ENCODE measurements at regions not wholly inside any gene's neighbourhood (a gene's known extent, or its start where the extent isn't known, plus 50 kb on each side); places are given as distances from the start of the nearest gene placed in this dataset.
A peak's percentile ranks its signal among the peaks of the same experiment; 100 is the strongest.

GRCh38 chr20:37643400-37643799, 50.4 kb upstream of the CTNNBL1 start:
- intact Hi-C loops (cut with micrococcal nuclease), result no loop called here
- DNase-seq (ENCODE audit: low spot score), result no peak
- Mint-ChIP-seq H3K9me3 (no peaks in the 10 kb centered on the region), H3K4me3 (no peak overlapping the region), H3K4me1 (ENCODE audit: low read depth) (no peaks in the 10 kb centered on the region), H3K36me3 (ENCODE audit: low read depth) (no peaks in the 10 kb centered on the region), H3K27ac (no peak overlapping the region), H3K27me3 (ENCODE audit: insufficient read depth) (peaks cover 17% of the 10 kb centered on the region)

GRCh38 chr20:37642246-37642645, 51.6 kb upstream of the CTNNBL1 start:
- Mint-ChIP-seq H3K36me3 (ENCODE audit: low read depth) (no peaks in the 10 kb centered on the region), H3K4me3 (no peak overlapping the region), H3K27me3 (ENCODE audit: insufficient read depth) (peaks cover 15% of the 10 kb centered on the region), H3K9me3 (no peaks in the 10 kb centered on the region), H3K4me1 (ENCODE audit: low read depth) (no peaks in the 10 kb centered on the region), H3K27ac (no peak overlapping the region)
- intact Hi-C loops (cut with micrococcal nuclease), result no loop called here
- no peak for DNase-seq (ENCODE audit: low spot score)

- no peak overlapping the region for H3K4me3 Mint-ChIP-seq
- peaks cover 15% of the 10 kb centered on the region for H3K27me3 Mint-ChIP-seq (ENCODE audit: insufficient read depth)
- peaks cover under 1% of the 10 kb centered on the region for H3K9me3 Mint-ChIP-seq
- H3K4me1 Mint-ChIP-seq (ENCODE audit: low read depth), result no peaks in the 10 kb centered on the region
- no peaks in the 10 kb centered on the region for H3K36me3 Mint-ChIP-seq (ENCODE audit: low read depth)
- H3K27ac Mint-ChIP-seq, result no peak overlapping the region
- intact Hi-C loops (cut with micrococcal nuclease), result no loop called here
- DNase-seq (ENCODE audit: low spot score), result no peak
Measured at GRCh38 chr20:37640600-37641561, 52.9 kb upstream of the CTNNBL1 start.

GRCh38 chr20:37638527-37638926, 55.3 kb upstream of the CTNNBL1 start:
- peaks cover 6% of the 10 kb centered on the region for H3K9me3 Mint-ChIP-seq
- H3K27me3 Mint-ChIP-seq (ENCODE audit: insufficient read depth), result peaks cover 15% of the 10 kb centered on the region
- H3K27ac Mint-ChIP-seq, result no peak overlapping the region
- H3K4me1 Mint-ChIP-seq (ENCODE audit: low read depth), result no peaks in the 10 kb centered on the region
- intact Hi-C loops (cut with micrococcal nuclease), result no loop called here
- H3K4me3 Mint-ChIP-seq, result no peak overlapping the region
- no peak for DNase-seq (ENCODE audit: low spot score)
- H3K36me3 Mint-ChIP-seq (ENCODE audit: low read depth), result no peaks in the 10 kb centered on the region

GRCh38 chr20:37636977-37637376, 56.9 kb upstream of the CTNNBL1 start:
- H3K4me1 Mint-ChIP-seq (ENCODE audit: low read depth), result no peaks in the 10 kb centered on the region
- no peak for DNase-seq (ENCODE audit: low spot score)
- no peaks in the 10 kb centered on the region for H3K36me3 Mint-ChIP-seq (ENCODE audit: low read depth)
- H3K27ac Mint-ChIP-seq, result no peak overlapping the region
- H3K4me3 Mint-ChIP-seq, result no peak overlapping the region
- H3K9me3 Mint-ChIP-seq, result peaks cover 6% of the 10 kb centered on the region
- peaks cover 11% of the 10 kb centered on the region for H3K27me3 Mint-ChIP-seq (ENCODE audit: insufficient read depth)
- intact Hi-C loops (cut with micrococcal nuclease), result no loop called here

- no peak overlapping the region for H3K4me3 Mint-ChIP-seq
- DNase-seq (ENCODE audit: low spot score), result no peak
- H3K27ac Mint-ChIP-seq, result no peak overlapping the region
- H3K27me3 Mint-ChIP-seq (ENCODE audit: insufficient read depth), result peaks cover 10% of the 10 kb centered on the region
- H3K4me1 Mint-ChIP-seq (ENCODE audit: low read depth), result no peaks in the 10 kb centered on the region
- H3K9me3 Mint-ChIP-seq, result peaks cover 6% of the 10 kb centered on the region
- no peaks in the 10 kb centered on the region for H3K36me3 Mint-ChIP-seq (ENCODE audit: low read depth)
- intact Hi-C loops (cut with micrococcal nuclease), result no loop called here
Measured at GRCh38 chr20:37636212-37636975, 57.4 kb upstream of the CTNNBL1 start.

GRCh38 chr20:37630993-37631392, 62.8 kb upstream of the CTNNBL1 start:
- Mint-ChIP-seq H3K27me3 (ENCODE audit: insufficient read depth) (peaks cover 10% of the 10 kb centered on the region), H3K4me1 (ENCODE audit: low read depth) (no peaks in the 10 kb centered on the region), H3K9me3 (peaks cover 6% of the 10 kb centered on the region), H3K36me3 (ENCODE audit: low read depth) (no peaks in the 10 kb centered on the region), H3K4me3 (no peak overlapping the region), H3K27ac (no peak overlapping the region)
- no peak for DNase-seq (ENCODE audit: low spot score)
- intact Hi-C loops (cut with micrococcal nuclease), result no loop called here

- Mint-ChIP-seq H3K27ac (no peak overlapping the region), H3K36me3 (ENCODE audit: low read depth) (no peaks in the 10 kb centered on the region), H3K9me3 (no peaks in the 10 kb centered on the region), H3K4me3 (no peak overlapping the region), H3K4me1 (ENCODE audit: low read depth) (no peaks in the 10 kb centered on the region), H3K27me3 (ENCODE audit: insufficient read depth) (peaks cover 10% of the 10 kb centered on the region)
- intact Hi-C loops (cut with micrococcal nuclease), result no loop called here
- no peak for DNase-seq (ENCODE audit: low spot score)
Measured at GRCh38 chr20:37630166-37630565, 63.7 kb upstream of the CTNNBL1 start.

GRCh38 chr20:37627767-37628130, 66.1 kb upstream of the CTNNBL1 start:
- intact Hi-C loops (cut with micrococcal nuclease), result no loop called here
- H3K36me3 Mint-ChIP-seq (ENCODE audit: low read depth), result no peaks in the 10 kb centered on the region
- no peaks in the 10 kb centered on the region for H3K4me1 Mint-ChIP-seq (ENCODE audit: low read depth)
- no peak overlapping the region for H3K4me3 Mint-ChIP-seq
- H3K27ac Mint-ChIP-seq, result no peak overlapping the region
- H3K27me3 Mint-ChIP-seq (ENCODE audit: insufficient read depth), result peaks cover 10% of the 10 kb centered on the region
- no peaks in the 10 kb centered on the region for H3K9me3 Mint-ChIP-seq
- DNase-seq (ENCODE audit: low spot score), result no peak

- Mint-ChIP-seq H3K9me3 (no peaks in the 10 kb centered on the region), H3K27me3 (ENCODE audit: insufficient read depth) (peaks cover 10% of the 10 kb centered on the region)
- peak; percentile 1 for DNase-seq (ENCODE audit: low spot score)
Measured at GRCh38 chr20:37627060-37627766, 66.6 kb upstream of the CTNNBL1 start.

GRCh38 chr20:37624963-37625362, 68.9 kb upstream of the CTNNBL1 start:
- Mint-ChIP-seq H3K27ac (no peak overlapping the region), H3K4me3 (no peak overlapping the region), H3K4me1 (ENCODE audit: low read depth) (no peaks in the 10 kb centered on the region), H3K36me3 (ENCODE audit: low read depth) (no peaks in the 10 kb centered on the region), H3K27me3 (ENCODE audit: insufficient read depth) (peaks cover 15% of the 10 kb centered on the region), H3K9me3 (no peaks in the 10 kb centered on the region)
- intact Hi-C loops (cut with micrococcal nuclease), result no loop called here
- no peak for DNase-seq (ENCODE audit: low spot score)

More at GRCh38 chr20:37627060-37627766, 66.6 kb upstream of the CTNNBL1 start:
- no peaks in the 10 kb centered on the region for H3K4me1 Mint-ChIP-seq (ENCODE audit: low read depth)
- no peaks in the 10 kb centered on the region for H3K36me3 Mint-ChIP-seq (ENCODE audit: low read depth)
- no peak overlapping the region for H3K27ac Mint-ChIP-seq
- intact Hi-C loops (cut with micrococcal nuclease), result no loop called here
- H3K4me3 Mint-ChIP-seq, result no peak overlapping the region

- Mint-ChIP-seq H3K36me3 (ENCODE audit: low read depth) (no peaks in the 10 kb centered on the region), H3K27ac (no peak overlapping the region), H3K4me3 (no peak overlapping the region), H3K27me3 (ENCODE audit: insufficient read depth) (peaks cover 10% of the 10 kb centered on the region), H3K9me3 (no peaks in the 10 kb centered on the region), H3K4me1 (ENCODE audit: low read depth) (no peaks in the 10 kb centered on the region)
- DNase-seq (ENCODE audit: low spot score), result no peak
- intact Hi-C loops (cut with micrococcal nuclease), result no loop called here
Measured at GRCh38 chr20:37622728-37623127, 71.1 kb upstream of the CTNNBL1 start.

GRCh38 chr20:37619496-37619895, 74.3 kb upstream of the CTNNBL1 start:
- DNase-seq (ENCODE audit: low spot score), result no peak

More at GRCh38 chr20:37619496-37619895, 74.3 kb upstream of the CTNNBL1 start:
- H3K4me1 Mint-ChIP-seq (ENCODE audit: low read depth), result no peaks in the 10 kb centered on the region
- H3K36me3 Mint-ChIP-seq (ENCODE audit: low read depth), result no peaks in the 10 kb centered on the region
- intact Hi-C loops (cut with micrococcal nuclease), result loop anchor here (5.0 kb wide), 1 partner anchor 373 kb away; no protein-coding TSS in a partner anchor
- H3K9me3 Mint-ChIP-seq, result no peaks in the 10 kb centered on the region
- no peak overlapping the region for H3K4me3 Mint-ChIP-seq
- peaks cover 11% of the 10 kb centered on the region for H3K27me3 Mint-ChIP-seq (ENCODE audit: insufficient read depth)
- H3K27ac Mint-ChIP-seq, result no peak overlapping the region
